DMS 273 treated with DMSO at 0.1 percent for 48 hours (cell line): ENCODE measurements at regions not wholly inside any gene's neighbourhood (a gene's known extent, or its start where the extent isn't known, plus 50 kb on each side); places are given as distances from the start of the nearest gene placed in this dataset.
"Not testable (repeated sequence)": the region's sequence is repeated elsewhere in the genome, so short reads cannot be mapped to it uniquely, and the experiment has no call there.

Experiments
- DNase-seq: peaks from one replicate; lab custom pipeline; 2025; lab: John Stamatoyannopoulos, UW

DNA sequence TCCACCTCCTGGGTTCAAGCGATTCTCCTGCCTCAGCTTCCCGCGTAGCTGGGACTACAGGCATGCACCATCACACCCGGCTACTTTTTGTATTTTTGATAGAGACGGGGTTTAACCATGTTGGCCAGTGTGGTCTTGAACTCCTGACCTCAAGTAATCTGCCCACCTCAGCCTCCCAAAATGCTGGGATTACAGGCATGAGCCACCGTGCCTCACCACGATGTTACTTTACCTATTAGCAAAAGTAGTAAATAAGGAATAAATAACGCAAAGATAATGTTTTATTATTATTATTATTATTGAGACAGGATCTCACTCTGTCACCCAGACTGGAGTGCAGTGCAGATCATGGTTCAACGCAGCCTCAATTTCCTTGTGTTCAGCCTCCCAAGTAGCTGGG is 145.9 kb downstream of the NPIPB5 start:
- DNase-seq = not testable (repeated sequence)

DNA sequence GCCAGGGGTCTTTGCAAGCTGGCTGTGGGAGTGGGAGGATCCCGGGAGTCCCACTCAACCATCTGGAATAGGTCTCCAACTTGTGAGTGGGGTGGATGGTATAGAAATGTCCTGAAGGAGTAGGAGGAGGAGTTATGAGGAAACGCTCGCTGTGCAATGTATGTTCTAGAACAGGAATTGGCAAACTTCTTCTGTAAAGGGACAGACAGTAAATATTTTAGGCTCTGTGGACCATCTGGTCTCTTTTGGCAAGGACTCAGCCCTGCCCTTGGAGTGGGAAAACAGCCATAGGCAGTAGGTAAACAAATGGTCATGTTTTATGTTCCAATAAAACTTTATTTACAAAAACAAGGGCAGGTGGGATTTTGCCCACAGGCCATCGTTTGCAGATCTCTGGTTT is 149.2 kb downstream of the NPIPB5 start:
- DNase-seq = peak; percentile 97

DNA sequence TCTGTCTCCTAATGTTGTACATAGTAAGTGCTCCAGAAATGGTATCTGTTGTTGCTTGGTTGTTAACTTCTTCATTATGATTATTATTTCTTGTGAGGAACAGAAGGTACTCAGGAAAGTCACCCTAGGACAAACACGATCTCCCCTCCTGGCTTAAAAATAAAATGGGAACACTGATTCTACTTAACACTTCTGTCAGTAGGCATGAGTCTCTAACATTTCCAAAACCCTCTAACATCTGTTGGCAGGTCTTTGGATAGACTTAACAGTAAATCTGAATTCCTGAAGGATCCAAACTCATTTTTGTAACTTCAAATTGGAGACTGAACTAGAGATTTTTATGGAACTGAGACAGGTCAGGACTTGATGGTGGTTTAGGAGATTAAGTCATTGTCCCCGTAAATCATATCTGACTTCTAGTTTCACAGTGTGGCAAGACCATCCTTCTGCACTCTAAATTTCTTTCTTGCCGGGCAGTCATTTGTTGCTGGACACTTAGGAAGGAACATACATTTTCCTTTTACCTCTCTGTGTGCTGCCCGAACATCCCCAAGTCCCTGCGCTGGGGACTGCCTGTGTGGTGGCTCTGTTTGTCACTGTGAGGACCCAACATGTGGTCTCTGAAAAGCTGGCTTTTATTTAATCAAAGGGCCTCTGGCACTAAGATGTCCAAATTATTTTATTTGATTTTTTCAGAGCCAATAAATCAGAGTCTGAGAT is 149.9 kb downstream of the NPIPB5 start:
- DNase-seq = peak; percentile 69

DNA sequence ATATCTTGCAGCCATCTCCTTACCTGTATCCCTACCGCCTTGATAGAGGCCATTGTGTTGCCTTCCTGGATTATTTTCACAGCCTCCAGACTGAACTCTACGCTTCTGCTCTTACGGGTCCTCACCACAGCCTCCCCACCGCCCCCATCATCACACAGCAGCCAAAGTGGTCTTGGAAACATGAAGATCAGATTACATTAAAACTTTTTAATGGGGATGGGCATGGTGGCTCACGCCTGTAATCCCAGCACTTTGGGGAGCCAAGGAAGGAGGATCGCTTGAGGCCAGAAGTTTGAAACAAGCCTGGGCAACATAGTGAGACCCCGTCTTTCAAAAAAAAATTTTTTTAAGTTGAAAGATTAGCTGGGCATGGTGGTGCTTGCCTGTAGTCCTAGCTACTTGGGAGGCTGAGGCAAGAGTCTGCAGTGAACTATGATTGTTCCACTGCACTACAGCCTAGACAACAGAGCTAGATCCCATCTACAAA is 150.5 kb downstream of the NPIPB5 start:
- DNase-seq = no peak

DNA sequence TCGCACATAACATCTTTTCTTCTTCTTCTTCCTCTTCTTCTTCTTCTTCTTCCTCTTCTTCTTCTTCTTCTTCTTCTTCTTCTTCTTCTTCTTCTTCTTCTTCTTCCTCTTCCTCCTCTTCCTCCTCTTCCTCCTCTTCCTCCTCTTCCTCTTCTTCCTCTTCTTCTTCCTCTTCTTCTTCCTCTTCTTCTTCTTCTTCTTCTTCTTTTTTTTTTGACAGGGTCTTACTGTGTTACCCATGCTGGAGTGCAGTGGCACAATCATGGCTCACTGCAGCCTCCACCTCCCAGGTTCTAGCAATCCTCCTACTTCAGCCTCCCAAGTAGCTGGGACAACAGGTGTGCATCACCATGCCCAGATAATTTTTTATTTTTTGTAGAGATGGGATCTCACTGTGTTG is 151.0 kb upstream of the HS3ST2 start:
- not testable (repeated sequence) for DNase-seq

DNA sequence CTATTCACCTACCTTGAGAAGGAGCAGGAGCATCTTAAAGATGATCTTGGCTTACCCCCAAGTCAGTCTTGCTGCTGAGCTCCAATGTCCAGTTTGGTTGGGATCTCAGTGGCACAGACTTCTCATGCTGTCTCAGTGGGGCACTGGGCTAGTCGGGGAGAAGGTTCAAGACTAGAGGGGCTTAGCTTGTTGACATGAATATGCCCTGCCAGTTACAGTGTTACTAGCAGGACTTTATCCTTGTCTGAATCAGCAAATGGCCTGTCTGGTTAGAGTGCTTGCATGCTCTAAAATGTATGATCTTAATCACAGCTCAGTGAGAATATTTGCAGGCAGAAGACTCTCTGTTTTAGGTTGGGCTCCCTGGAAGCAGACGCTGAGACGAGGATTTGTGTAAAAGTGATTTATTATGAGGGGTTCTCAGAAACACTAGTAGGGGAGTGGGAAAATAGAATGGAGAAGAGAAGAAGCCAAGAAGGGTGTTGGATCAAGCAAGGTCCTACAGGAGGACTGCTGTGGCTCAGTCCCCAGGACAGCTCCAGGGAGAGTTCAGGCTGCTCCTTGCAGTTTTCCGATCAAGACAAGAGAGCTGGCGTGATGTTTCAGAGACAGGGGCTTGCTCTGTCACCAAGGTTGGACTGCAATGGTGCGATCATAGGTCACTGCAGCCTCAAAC is 150.4 kb upstream of the HS3ST2 start:
- DNase-seq = no peak

DNA sequence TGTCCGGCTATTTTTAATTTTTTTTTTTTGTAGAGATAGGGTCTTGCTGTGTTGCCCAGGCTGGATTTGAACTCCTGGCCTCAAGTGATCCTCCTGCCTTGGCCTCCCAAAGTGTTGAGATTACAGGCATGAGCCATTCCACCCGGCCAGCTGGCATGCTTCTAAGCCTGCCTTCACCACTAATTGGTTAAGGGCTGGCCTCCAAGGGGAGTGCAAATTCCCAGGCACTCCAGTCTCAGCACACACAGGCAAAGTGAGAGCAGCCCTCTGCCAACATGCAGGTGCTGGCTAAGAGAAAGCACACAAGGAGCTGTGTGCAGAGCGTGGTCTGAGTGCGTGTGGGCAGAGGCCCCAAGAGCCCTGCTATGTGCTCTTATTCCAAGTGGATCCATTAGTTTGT is 149.8 kb upstream of the HS3ST2 start:
- no peak for DNase-seq

DNA sequence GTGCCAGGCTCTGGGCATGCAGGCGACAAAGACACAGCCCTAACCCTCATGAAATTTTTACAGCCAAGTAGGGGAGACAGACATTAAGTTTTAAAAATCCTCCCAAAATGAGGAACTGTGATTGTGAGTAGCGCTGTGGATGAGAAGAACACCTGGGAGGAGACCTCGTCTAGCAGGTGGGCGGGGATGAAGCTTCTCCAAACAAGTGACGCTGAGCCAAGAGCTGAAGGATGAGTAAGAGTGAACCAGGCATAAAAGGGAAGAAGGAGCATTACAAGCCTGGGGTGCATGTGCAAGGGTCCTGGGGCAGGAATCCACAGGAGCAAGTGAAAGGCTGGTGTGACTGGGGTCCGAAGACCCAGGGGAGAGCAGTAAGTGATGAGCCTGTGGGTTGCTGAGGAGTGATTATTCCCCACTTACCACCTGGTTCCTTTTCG is 149.4 kb upstream of the HS3ST2 start:
- no peak for DNase-seq

DNA sequence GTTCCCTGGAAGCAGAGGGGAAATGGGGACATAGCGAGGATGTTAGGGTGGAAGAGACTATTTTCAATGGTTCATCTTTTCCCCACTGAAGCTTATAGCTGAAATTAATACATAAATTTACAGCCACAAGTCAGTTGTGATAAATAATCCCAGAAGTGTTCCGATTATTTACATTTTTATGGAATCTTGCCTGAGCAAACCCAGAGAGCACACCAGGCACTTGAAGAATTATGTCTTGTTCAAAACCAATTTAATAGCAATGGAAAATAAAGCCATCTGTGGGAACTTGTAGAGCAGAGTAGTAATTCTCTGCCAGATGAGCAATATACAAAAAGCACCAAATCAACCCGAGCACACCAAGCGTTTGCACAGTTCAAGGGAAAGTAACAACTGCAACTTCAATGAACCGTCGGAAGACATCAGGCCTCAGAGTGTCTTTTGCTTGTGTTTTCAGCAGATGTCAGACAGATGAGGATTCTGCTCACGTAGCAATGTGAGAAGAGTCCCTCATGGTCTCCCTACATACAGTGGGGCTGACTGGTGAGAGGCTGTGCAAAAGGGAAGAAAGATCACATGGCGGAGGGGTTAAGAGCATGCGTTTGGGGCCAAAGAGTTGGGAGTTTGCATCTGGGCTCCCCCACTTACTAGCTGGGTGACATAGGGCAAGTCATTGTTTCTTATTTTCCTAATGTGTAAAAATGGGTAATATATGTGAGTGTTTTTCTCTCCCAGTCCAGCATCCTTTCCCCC is 148.7 kb upstream of the HS3ST2 start:
- no peak for DNase-seq

DNA sequence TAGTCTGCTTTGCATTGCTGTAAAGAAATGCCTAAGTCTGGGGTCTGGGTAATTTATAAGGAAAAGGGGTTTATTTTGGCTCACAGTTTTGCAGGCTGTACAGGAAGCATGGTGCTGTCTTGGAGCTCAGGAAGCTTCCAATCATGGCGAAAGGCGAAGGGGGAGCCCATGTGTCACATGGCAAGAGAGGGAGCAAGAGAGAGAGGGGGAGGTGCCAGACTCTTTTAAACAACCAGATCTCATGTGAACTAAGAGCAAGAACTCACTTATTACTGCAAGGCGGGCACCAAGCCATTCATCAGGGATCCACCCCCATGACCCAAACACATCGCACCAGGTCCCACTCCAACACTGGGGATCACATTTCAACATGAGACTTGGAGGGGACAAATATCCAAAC is 148.2 kb upstream of the HS3ST2 start:
- no peak for DNase-seq

DNA sequence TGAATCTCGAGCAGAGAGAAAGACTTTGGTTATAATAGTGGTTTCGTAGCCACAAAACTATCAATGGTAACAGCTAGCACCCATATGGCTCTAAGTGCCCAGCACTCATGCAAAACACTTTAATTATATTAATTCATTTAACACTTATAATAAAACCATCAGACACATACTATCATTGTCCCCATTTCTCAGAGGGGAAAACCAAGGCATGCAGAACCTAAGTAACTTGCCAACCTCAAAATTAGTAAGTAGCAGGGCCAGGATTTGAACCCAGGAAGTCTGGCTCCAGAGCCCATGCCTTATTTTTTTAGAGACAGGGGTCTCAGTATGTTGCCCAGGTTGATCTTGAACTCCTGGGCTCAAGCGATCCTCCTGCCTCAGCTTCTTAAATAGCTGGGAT is 145.6 kb upstream of the HS3ST2 start:
- no peak for DNase-seq

DNA sequence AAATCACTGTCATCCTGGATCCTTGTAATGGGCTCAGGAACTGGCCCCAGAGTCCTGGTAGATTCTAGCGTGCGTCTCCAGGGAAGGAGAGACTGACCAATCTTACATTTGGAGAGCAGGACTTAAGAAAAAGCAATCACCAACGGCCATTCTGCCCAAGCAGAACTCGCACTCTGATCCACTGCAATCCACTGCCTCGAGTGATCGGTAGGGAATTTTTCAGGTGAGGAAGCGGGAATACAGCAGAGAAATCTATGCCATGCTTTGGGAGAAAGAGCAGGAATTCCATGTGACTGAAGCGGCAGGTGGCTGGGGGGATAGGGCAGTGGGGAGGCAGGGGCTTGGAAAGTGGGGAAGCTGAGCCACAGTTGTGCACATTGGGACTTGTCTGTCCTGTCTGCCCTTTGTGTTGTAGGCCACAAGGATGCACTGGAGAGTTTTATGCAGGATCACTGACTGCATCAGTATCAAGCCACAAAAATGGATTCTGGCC is 143.9 kb upstream of the HS3ST2 start:
- DNase-seq = no peak

DNA sequence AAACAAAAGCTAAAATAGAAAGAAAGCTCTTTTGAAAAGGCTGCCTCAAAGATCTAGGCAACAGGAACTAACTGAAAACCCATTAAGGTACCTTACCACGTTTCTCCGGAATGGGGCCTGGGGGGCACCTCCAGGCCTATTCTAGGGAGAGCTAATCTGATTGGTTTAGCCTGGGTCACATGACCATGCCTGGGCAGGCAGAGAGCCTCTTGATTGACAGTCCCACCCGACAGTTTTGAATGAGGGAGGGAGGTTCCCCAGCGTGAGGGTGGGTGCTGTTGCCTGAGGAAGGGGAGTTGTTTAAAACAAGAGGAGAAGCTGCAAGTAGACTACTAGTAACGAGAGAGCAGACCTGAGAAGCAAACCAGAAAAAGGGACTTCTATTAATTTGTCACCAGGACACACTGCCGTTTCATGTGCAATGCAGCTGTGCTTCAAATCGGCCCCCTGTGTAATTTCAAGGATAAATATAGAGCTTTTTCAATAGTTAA is 143.4 kb upstream of the HS3ST2 start:
- peak; percentile 35 for DNase-seq

DNA sequence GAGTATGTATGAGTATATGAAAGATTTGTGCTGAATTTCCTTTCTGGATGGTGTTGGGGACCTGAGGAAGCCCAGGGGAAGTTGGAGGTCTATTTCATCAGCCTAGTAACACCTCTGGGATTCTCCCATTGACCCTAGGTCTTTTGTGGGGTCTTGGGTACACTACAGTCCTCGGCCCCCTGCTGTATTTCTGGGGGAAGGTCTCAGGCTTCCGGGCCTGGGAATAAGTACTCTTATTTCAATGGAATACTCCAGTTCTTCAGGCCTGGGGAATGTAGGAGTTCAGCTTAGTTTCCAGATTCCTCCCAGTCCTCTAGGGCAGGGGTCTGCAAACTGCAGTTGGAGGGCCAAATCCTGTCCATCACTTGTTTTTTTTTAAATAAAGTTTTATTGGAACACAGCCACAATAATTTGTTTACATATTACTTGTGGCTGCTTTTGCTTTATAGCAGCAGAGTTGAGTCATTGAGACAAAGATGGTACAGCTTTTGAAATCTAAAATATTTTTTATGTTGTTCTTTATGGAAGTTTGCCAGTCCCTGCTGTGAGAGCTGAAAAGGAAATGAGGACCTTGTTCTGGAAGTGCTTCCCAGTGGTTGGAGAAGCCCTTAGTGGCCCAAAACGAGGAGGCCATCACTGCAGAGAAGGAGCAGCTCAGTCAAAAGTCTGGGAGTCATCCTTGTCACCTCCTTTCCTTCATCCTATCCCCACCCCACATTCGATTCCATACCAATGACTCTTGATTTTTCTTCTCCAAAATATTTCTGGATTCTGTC is 142.5 kb upstream of the HS3ST2 start:
- DNase-seq = no peak

DNA sequence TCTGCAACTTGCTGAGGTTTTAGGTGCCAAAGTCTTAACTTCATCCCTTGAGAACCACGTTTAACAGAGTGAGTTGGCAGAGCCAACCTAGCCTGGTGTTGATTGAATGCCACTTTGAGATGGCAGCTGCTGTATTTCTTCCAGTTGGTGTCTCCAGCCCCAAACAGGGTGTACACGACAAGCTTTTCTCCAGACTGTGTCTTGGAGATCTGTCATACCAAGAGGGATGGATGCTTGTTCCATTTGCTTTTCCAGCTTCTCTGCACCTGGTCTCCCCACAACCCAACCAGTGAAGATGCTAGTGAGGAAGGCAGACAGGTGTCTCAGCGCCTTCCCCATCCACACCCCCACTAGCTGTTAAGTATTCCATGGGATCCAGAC is 141.1 kb upstream of the HS3ST2 start:
- no peak for DNase-seq

DNA sequence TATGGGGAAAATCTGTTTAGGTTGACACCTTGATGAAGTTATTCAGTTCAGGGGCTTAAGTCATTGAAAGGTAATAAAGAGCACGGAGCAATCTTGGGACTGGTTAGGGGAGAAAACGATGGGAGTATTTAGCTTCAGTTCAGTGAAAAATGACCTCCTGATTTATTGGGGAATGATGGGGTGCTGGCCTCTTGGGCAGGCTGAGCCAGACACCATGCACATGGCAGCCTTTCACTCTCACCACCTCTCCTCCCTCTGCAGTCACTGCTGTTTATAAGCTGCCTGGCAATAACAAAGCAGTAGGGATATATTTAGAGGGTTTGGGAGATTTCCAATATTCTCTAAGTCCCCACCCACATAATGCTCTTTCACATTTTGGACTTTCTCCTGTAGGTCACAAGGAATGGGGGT is 140.5 kb upstream of the HS3ST2 start:
- DNase-seq = no peak

DNA sequence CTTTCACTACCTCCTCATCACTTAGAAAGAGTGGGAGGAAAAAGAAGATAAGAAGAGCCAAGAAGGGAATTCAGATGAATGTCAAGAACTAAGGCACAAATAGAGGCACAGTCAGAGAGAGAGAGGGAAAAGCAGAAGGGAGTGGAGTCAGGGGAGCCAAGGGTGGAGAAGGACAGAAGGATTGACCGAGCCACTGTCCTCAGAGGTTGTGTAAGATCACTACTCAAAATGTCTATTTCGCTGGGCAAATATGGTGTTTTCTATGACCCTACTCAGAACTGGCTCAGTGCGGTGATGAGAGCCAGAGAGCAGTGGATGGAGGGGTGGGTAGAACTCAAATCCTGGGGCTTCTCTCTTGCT is 139.2 kb upstream of the HS3ST2 start:
- no peak for DNase-seq

DNA sequence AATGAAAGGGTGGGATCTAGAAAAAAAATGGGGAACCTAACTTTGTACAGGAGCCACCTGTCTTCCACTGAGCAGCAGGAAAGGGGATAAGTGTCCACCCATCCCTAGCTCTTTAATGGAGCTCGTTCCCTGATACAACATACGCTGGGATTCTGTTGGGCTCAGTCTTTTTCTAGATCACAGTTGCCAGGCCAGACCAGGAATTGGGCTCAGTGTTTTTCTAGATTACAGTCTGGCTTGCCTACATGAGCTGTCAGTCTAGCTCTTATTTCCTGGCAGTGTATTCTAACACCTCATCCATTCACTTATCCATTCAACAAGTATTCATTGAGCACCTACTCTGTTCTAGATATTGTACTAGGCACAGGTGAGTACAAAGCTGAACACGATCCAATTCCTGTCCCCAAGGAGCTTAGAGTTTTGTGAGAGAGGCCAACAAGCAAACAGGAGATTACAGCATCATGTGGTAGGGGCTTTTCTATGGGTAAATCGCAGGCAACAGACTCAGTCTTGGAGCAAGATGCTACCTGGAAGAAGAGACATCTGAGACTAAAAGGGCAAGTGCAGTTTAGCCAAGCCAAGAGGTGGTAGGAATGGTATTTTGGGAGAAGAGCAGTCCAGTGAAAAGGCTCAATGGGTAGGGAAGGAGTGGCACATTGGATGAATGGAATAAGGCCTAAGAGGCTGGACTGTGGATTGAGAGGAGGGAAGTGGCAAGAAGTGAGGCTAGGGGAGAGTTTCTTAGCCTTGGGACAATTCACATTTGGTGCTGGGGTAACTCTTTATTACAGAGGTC is 138.0 kb upstream of the HS3ST2 start:
- DNase-seq = no peak

DNA sequence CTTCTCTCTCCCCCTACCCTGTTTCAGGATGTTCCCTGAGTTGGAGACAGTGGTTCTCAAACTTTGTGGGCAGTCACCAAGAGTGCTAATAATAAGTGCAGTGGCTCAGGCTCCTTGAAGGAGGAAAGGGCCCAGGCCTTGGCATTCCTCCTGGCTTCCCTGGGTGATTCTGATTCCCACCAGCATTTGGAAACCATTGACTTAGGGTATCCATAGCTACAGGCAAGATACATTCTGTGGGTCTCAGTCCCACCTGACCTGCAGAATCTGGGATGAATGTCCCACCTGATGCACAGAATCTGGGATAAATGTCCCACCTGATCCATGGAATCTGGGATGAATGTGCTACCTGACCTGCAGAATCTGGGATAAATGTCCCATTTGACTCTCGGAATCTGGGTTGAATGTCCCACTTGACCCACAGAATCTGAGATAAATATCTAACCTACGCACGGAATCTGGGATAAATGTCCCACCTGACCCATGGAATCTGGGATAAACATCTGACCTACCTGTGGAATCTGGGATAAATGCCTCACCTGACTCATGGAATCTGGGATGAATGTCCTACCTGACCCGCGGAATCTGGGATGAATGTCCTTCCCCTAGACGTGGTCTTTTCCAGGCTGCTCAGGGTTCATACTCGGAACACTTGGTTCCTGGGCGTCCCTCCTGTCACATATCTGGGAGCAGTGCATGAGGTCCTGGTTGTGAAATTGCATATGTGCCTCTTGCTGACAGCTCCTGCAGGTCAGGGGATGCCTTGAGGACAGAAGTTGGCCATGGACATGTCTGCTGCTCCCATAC is 136.7 kb upstream of the HS3ST2 start:
- DNase-seq = no peak

DNA sequence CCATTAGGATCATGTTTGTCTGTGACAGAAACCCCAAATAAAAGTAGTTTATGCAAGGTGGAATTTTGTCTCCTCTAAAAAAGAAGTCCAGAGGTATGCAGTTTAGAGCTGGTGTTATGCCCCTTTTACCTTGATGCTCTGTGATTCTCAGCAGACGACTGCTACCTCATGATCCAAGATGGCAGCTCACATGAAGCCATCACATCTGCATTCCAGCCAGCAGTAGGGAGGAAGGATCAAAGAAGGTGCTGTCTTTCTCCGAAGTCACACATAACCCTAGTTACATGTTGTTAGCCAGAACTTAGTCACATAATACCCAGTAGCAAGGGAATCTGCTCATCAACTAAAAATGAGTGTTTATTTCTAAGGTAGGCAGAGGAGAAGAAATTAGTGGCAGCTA is 135.7 kb upstream of the HS3ST2 start:
- DNase-seq = no peak
